OCI-LY3 (cell line): ENCODE measurements at regions not wholly inside any gene's neighbourhood (a gene's known extent, or its start where the extent isn't known, plus 50 kb on each side); places are given as distances from the start of the nearest gene placed in this dataset.

Source experiments
- EZH2phosphoT487 ChIP-seq: fragments of 200-600 bp; shearing (Covaris generic); IDR thresholded peaks from 2 replicates; pipeline ENCODE4 v1.6.1; 2018; ENCODE audit warnings: antibody characterized with exemption, mixed run types, low read depth
- TF ChIP-seq, protein P1 (sequence below): fragments of 200-600, 300-600 bp; sonication (generic); IDR thresholded peaks from 2 replicates; pipeline ENCODE4 v1.5.1; 2014; ENCODE audit warnings: antibody characterized with exemption, low read length, low read depth

DNA sequence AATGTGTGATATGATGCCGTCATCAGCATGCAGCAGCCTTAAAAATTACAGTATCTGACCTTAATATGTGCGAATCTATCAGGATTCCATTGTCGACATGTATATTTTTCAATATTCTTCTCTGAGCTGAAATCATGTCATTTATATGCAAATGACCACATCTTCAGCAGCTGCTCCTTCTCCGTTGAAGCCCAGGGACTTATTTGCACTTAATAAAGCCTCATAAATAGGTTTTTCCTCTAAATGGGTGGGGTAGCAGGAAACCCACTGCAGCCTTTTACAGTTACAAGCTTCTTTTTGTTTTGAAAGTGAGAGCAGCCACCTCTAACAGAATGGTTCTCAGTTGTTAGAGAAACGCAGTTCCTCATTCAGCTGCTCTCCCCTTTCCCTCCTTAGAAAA lies 178.8 kb upstream of the ZNF644 start:
- TF ChIP-seq, protein P1, sequence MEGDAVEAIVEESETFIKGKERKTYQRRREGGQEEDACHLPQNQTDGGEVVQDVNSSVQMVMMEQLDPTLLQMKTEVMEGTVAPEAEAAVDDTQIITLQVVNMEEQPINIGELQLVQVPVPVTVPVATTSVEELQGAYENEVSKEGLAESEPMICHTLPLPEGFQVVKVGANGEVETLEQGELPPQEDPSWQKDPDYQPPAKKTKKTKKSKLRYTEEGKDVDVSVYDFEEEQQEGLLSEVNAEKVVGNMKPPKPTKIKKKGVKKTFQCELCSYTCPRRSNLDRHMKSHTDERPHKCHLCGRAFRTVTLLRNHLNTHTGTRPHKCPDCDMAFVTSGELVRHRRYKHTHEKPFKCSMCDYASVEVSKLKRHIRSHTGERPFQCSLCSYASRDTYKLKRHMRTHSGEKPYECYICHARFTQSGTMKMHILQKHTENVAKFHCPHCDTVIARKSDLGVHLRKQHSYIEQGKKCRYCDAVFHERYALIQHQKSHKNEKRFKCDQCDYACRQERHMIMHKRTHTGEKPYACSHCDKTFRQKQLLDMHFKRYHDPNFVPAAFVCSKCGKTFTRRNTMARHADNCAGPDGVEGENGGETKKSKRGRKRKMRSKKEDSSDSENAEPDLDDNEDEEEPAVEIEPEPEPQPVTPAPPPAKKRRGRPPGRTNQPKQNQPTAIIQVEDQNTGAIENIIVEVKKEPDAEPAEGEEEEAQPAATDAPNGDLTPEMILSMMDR: no peak
- TF ChIP-seq EZH2phosphoT487: no peak
